GM12874 (cell line): ENCODE measurements at regions not wholly inside any gene's neighbourhood (a gene's known extent, or its start where the extent isn't known, plus 50 kb on each side); places are given as distances from the start of the nearest gene placed in this dataset.

Experiments used
- CTCF ChIP-seq: IDR thresholded peaks from 2 replicates; pipeline ENCODE4 v1.5.1; 2011; ENCODE audit warnings: low read depth, mild to moderate bottlenecking, control low read depth, low read length, moderate library complexity; ENCODE audit not compliant: insufficient read depth

GRCh38 chr1:106780066-106780465 lies 276.4 kb upstream of the PRMT6 start:
- TF ChIP-seq CTCF, result no peak

- TF ChIP-seq CTCF, result no peak
Measured at GRCh38 chr1:106780806-106781569, 275.5 kb upstream of the PRMT6 start.

- no peak for TF ChIP-seq CTCF
Measured at GRCh38 chr1:106785176-106785575, 271.3 kb upstream of the PRMT6 start.

GRCh38 chr1:106787520-106787919 lies 269.0 kb upstream of the PRMT6 start:
- TF ChIP-seq CTCF, result no peak

- TF ChIP-seq CTCF, result no peak
Measured at GRCh38 chr1:106789686-106790085, 266.8 kb upstream of the PRMT6 start.

GRCh38 chr1:106791041-106791440 lies 265.4 kb upstream of the PRMT6 start:
- TF ChIP-seq CTCF, result no peak

GRCh38 chr1:106793651-106794050 lies 262.8 kb upstream of the PRMT6 start:
- no peak for TF ChIP-seq CTCF
